Mammary epithelial cell (primary cell): ENCODE measurements at regions not wholly inside any gene's neighbourhood (a gene's known extent, or its start where the extent isn't known, plus 50 kb on each side); places are given as distances from the start of the nearest gene placed in this dataset.

Experiments
- EZH2 ChIP-seq: IDR thresholded peaks from 2 replicates; pipeline ENCODE4 v1.6.1; 2012; ENCODE audit warnings: low read length, inconsistent platforms, borderline replicate concordance
- TF ChIP-seq, protein P1 (sequence below), 2 donors: IDR thresholded peaks in 1 of 2; conservative IDR thresholded peaks in 1 of 2; 2 replicates each; pipeline ENCODE4 v1.5.1; 2011 to 2012; ENCODE audit warnings: inconsistent platforms in 2 of 2, low read length in 2 of 2, mild to moderate bottlenecking in 2 of 2, control low read depth in 1 of 2, low read depth in 1 of 2; ENCODE audit not compliant: insufficient read depth in 1 of 2; ENCODE audit errors: extremely low read depth in 1 of 2

DNA sequence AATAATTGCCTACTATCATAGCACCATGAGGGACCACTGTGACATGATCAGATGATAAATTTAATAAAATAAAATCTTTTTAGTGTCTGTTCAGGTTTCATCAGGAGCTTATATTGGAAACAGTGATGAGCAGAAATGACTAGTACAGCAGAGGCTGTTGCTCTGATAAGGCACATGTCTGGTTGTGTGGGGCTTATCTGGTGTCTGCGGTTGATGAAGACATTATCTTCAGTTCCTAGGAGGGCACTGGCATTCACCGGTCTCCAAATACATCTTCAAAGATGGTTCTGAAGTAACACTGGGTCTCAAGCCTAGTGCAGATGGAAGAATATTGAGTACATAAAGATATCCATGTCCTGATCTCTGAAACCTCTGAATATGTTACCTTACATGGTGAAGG is 125.3 kb downstream of the SUCNR1 start:
- TF ChIP-seq, protein P1, sequence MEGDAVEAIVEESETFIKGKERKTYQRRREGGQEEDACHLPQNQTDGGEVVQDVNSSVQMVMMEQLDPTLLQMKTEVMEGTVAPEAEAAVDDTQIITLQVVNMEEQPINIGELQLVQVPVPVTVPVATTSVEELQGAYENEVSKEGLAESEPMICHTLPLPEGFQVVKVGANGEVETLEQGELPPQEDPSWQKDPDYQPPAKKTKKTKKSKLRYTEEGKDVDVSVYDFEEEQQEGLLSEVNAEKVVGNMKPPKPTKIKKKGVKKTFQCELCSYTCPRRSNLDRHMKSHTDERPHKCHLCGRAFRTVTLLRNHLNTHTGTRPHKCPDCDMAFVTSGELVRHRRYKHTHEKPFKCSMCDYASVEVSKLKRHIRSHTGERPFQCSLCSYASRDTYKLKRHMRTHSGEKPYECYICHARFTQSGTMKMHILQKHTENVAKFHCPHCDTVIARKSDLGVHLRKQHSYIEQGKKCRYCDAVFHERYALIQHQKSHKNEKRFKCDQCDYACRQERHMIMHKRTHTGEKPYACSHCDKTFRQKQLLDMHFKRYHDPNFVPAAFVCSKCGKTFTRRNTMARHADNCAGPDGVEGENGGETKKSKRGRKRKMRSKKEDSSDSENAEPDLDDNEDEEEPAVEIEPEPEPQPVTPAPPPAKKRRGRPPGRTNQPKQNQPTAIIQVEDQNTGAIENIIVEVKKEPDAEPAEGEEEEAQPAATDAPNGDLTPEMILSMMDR (conservative IDR thresholded peaks at IDR 0.05 in 1 of 2, IDR thresholded peaks at IDR 0.05 in 1 of 2; ENCODE audit: extremely low read depth in 1 of 2, insufficient read depth in 1 of 2, low read depth in 1 of 2, low read length in 2 of 2), result no peak
- no peak for TF ChIP-seq EZH2
